Rectal smooth muscle tissue (tissue), 1 donor: ENCODE measurements at regions not wholly inside any gene's neighbourhood (a gene's known extent, or its start where the extent isn't known, plus 50 kb on each side); places are given as distances from the start of the nearest gene placed in this dataset.

Source experiments
- H3K27ac ChIP-seq: one replicate; pipeline ENCODE4 v1.7.0; 2013; ENCODE audit warnings: low read depth, low read length, inconsistent platforms
- H3K27me3 ChIP-seq: one replicate; pipeline ENCODE4 v1.7.0; 2013; ENCODE audit warnings: low read length; ENCODE audit not compliant: control insufficient read depth, insufficient read depth
- H3K36me3 ChIP-seq: one replicate; pipeline ENCODE4 v1.7.0; 2013; ENCODE audit warnings: low read length; ENCODE audit not compliant: control insufficient read depth, insufficient read depth
- H3K4me1 ChIP-seq: one replicate; pipeline ENCODE4 v1.7.0; 2013; ENCODE audit warnings: low read length; ENCODE audit not compliant: control insufficient read depth, insufficient read depth
- H3K4me3 ChIP-seq: one replicate; pipeline ENCODE4 v1.7.0; 2013; ENCODE audit warnings: low read length
- H3K9ac ChIP-seq: one replicate; pipeline ENCODE4 v1.7.0; 2013; ENCODE audit warnings: low read length

DNA sequence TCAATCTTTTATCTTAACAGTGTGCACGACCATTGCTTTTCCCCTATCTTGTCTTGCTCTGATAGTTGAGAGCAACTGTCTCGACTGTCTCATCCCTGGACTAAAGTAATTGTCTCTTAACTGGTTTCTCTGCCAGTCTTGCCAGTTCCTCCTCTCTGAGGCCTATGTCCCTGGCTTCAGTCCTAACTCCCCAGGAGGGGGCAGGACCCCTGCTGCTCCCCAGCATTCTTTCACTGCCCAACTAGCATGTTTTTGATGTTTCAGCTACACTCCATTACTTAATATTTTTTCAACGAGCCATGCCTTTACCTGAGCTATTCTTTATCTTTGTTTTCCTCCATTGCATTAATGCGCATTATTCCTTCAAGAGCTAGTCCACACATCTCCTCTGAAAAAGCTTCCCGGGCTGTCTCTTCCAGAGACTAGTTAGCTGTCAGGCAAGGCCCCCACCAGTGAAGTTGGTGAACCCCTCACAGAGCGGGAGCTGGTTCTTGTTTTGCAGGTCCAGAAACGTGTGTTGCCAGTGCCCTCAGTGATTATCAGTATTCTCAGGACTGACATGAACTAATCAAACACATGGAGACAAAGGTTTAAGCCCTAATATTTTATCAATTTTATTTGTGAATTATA, 291.7 kb upstream of the KCNN2 start:
- H3K4me3 ChIP-seq = no peak overlapping the region
- H3K27me3 ChIP-seq = no peaks in the 10 kb centered on the region
- H3K27ac ChIP-seq = no peak overlapping the region
- H3K36me3 ChIP-seq = no peaks in the 10 kb centered on the region
- no peaks in the 10 kb centered on the region for H3K4me1 ChIP-seq
- H3K9ac ChIP-seq = no peak overlapping the region

DNA sequence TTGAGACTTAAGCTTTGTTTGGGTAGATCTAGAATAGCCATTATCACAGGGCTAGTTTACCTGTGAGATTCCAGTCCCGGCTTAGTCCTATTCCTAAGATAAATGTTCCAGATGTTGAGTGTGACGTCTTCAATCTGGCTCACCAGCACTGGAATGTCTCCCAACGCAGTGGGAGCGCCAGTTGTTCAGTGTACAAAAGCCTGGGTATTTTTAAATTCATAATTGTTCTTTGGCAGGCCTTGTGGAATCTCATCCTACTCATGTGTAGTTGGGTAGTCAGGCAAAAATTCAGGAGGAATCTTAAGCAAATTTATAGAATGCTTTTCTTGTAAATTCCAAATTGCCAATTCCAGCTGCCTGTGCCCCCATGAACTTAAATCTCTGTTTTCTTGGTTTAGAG, 272.6 kb upstream of the KCNN2 start:
- H3K4me1 ChIP-seq = no peaks in the 10 kb centered on the region
- H3K9ac ChIP-seq = no peak overlapping the region
- no peak overlapping the region for H3K27ac ChIP-seq
- no peaks in the 10 kb centered on the region for H3K27me3 ChIP-seq
- no peaks in the 10 kb centered on the region for H3K36me3 ChIP-seq
- no peak overlapping the region for H3K4me3 ChIP-seq

DNA sequence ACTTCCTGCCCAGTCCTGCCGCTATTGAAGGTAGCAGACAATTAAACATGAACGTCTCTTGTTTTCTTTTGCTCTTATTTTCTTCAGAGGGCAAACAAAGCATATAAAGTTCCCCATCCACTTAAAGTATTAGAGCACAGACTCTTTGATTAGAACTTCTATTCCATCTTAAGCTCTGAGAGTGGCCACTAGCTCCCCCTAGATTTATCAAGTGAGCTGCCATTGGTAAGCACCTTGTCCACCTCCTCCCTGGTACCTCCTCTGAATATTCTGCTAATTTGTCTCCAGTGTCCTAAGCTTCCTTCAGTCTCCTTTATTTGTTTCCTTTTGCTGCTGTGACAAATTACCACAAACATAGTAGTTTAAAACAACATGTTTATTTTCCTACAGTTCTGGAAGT, 264.3 kb upstream of the KCNN2 start:
- no peaks in the 10 kb centered on the region for H3K36me3 ChIP-seq
- no peaks in the 10 kb centered on the region for H3K27me3 ChIP-seq
- no peak overlapping the region for H3K4me3 ChIP-seq
- H3K4me1 ChIP-seq = no peaks in the 10 kb centered on the region
- no peak overlapping the region for H3K9ac ChIP-seq
- H3K27ac ChIP-seq = no peak overlapping the region

DNA sequence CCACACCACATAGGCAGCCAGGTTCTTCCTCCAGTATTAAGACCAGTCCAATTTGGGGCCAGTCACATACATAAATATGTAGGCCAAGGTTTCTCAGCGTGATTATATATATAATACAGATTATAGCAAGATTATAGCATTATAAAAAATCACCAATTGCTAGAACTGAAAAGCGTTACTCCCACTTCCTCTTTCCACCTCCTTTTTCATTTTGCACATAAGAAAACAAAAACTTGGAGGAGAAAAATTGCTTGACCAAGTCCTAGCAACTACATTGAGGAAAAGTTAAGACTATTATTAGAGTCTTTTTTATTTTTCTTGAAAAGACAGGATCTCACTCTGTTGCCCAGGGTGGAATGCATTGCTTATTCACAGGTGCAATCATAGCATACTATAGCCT, 262.7 kb upstream of the KCNN2 start:
- Histone ChIP-seq H3K27ac (no peak overlapping the region), H3K36me3 (no peaks in the 10 kb centered on the region), H3K4me3 (no peak overlapping the region), H3K9ac (no peak overlapping the region), H3K4me1 (no peaks in the 10 kb centered on the region), H3K27me3 (no peaks in the 10 kb centered on the region)

DNA sequence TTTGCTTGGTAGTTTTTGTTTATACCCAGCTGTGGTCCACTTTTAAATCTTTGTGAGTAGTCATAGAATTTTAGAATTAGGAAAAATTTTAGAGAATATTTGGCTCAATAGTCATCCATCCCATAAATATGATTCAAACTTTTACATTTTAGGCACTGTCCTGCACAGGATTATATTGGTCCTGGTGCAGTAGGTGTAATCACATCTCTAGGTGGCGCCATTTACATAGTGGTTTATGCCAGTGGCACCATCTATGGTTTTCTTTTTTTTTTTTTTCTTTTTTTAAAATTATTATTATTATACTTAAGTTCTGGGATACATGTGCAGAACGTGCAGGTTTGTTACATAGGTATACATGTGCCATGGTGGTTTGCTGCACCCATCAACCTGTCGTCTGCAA, 260.7 kb upstream of the KCNN2 start:
- Histone ChIP-seq H3K27ac (no peak overlapping the region), H3K4me1 (no peaks in the 10 kb centered on the region), H3K4me3 (no peak overlapping the region), H3K9ac (no peak overlapping the region), H3K36me3 (no peaks in the 10 kb centered on the region), H3K27me3 (no peaks in the 10 kb centered on the region)

DNA sequence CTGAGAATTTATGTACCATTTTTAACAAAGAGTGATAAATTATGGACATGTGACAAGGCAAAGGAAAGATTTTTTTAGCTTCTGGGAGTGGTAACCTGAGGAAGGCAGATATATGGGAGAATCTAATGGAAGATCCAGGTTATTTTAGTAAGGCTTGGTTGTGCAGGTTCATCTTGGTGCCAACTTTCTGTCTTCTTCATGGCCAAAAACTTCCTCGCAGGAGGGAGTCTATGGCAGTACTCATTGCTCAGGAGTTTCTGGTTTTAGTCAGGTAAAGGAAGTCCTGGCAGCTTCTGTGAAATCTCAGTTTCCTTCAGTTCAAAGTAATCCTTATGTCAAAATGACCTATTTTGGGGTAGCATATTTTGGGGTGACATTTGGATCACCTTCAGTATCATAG, 248.3 kb upstream of the KCNN2 start:
- Histone ChIP-seq H3K9ac (no peak overlapping the region), H3K4me1 (no peaks in the 10 kb centered on the region), H3K27ac (no peak overlapping the region), H3K4me3 (no peak overlapping the region), H3K36me3 (no peaks in the 10 kb centered on the region), H3K27me3 (no peaks in the 10 kb centered on the region)

DNA sequence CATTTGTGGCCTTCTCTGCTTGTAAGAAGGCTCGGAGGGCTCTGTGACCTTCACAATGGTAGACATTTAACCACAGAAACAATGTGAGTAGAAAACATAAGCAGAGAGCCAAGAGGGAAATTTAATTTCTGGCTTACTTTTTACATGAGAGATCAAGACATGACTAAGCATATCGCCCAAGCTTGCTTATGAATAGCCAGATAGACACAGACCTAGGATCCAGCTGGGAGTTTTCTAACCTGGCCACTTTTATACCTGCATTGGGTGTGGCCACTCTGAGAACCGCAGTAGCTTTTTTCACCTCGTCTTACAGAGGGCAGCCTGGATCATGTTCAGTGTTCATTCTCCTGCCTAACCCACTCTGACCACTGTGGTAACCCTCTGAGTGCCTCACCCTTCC, 244.9 kb upstream of the KCNN2 start:
- no peak overlapping the region for H3K9ac ChIP-seq
- no peak overlapping the region for H3K4me3 ChIP-seq
- H3K4me1 ChIP-seq = no peaks in the 10 kb centered on the region

DNA sequence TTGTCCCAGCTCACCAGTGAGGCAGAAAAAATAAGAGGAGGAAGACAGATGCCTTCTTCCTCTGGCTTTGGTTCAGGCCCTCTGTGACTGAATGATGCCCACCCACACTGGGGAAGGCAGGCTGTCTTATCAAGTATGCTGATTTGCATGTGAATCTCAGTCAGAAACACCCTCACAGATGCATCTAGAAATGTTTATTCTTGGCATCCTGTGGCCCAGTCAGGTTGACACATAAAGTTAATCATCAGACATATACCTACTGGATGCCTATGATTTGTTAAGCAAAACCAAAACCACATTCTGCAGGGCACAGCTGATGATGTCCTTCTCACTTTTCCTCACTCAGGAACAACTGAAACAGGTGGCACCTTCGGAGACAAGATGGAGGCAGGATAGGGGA, 243.4 kb upstream of the KCNN2 start:
- H3K9ac ChIP-seq = no peak overlapping the region
- no peaks in the 10 kb centered on the region for H3K27me3 ChIP-seq
- no peaks in the 10 kb centered on the region for H3K4me1 ChIP-seq
- H3K36me3 ChIP-seq = no peaks in the 10 kb centered on the region
- H3K27ac ChIP-seq = no peak overlapping the region
- H3K4me3 ChIP-seq = no peak overlapping the region

More for the DNA sequence above, 244.9 kb upstream of the KCNN2 start:
- Histone ChIP-seq H3K27ac (no peak overlapping the region), H3K36me3 (no peaks in the 10 kb centered on the region), H3K27me3 (no peaks in the 10 kb centered on the region)

DNA sequence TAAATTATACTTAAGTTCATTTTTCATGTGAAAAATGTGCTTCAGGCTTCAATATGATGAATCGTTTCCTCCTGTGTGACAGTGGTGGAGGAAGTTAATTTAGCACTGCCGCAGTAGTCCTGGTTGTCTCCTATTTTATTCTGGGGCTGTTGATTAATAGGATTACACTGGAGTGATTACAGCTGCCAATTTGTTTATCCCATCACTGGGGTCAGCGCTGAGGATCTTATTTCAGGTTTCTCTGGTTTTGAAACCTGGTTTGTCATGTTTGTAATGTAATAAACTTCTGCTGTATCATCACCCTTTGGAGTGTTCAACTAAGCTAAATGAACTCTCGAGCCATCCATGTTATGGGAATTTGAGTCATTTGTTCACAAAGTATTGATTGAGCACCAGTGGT, 241.7 kb upstream of the KCNN2 start:
- H3K4me3 ChIP-seq = no peak overlapping the region
- H3K4me1 ChIP-seq = no peaks in the 10 kb centered on the region
- H3K9ac ChIP-seq = no peak overlapping the region
- H3K27ac ChIP-seq = no peak overlapping the region
- no peaks in the 10 kb centered on the region for H3K36me3 ChIP-seq
- H3K27me3 ChIP-seq = no peaks in the 10 kb centered on the region

DNA sequence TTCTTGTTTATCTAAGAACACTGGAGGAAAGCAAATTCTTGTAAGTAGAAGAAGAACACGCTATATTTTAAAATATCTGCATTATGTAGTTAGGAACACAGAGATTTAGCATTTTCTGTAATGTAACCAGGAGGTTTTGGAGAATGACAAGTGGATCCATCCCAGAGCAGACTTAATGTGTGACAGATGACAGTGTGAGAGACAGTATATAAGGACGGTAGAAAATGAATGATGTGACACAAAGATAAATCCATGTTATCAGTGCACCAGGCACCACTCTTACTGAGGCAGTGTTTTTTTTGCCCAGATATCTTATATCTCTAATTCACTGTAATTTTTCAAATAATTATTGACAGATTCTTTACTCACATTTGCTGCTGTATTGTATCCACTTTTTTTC, 239.0 kb upstream of the KCNN2 start:
- Histone ChIP-seq H3K27me3 (no peaks in the 10 kb centered on the region), H3K27ac (no peak overlapping the region), H3K36me3 (no peaks in the 10 kb centered on the region), H3K9ac (no peak overlapping the region), H3K4me1 (no peaks in the 10 kb centered on the region), H3K4me3 (no peak overlapping the region)

DNA sequence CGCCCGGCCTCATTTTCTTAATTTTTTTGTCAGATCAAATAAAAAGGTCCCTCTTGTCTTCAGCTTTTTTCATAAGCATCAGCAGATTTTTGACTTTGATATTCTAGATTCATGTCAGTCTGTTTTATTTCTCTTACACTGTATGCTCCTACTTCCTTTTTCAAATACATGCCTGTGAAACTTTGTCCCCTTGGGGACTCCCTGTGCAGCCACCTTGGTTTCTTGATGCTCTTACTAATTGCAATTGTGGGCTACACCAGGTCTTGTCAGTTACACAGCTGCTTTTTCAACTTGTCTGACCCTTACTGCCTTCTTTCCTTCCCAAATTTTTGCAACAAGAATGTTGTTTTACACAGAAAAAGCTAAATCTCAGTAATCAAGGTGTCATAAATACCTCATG, 238.2 kb upstream of the KCNN2 start:
- no peaks in the 10 kb centered on the region for H3K27me3 ChIP-seq

DNA sequence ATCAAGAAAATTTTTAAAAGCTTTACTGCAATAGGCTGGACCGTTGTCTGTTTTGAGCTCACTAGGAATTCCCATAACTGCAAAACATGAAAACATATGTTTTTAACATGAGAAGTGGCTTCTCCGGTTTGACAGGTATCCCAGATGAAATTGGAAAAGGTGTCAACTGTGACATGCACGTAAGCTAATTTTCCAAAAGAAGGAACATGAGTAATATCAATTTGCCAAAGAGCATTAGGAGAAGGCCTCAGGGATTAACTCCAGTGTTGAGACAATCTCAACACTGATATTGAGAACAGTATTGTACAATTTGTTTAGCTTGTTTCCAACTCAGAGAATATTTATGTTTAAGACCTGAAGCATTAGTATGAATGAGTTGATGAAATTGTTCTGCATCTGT, 215.5 kb upstream of the KCNN2 start:
- Histone ChIP-seq H3K27me3 (no peaks in the 10 kb centered on the region), H3K4me1 (no peaks in the 10 kb centered on the region), H3K27ac (no peak overlapping the region), H3K36me3 (no peaks in the 10 kb centered on the region), H3K9ac (no peak overlapping the region), H3K4me3 (no peak overlapping the region)

More for the DNA sequence above, 238.2 kb upstream of the KCNN2 start:
- no peaks in the 10 kb centered on the region for H3K36me3 ChIP-seq
- H3K27ac ChIP-seq = no peak overlapping the region
- H3K4me1 ChIP-seq = no peaks in the 10 kb centered on the region
- no peak overlapping the region for H3K9ac ChIP-seq
- no peak overlapping the region for H3K4me3 ChIP-seq

DNA sequence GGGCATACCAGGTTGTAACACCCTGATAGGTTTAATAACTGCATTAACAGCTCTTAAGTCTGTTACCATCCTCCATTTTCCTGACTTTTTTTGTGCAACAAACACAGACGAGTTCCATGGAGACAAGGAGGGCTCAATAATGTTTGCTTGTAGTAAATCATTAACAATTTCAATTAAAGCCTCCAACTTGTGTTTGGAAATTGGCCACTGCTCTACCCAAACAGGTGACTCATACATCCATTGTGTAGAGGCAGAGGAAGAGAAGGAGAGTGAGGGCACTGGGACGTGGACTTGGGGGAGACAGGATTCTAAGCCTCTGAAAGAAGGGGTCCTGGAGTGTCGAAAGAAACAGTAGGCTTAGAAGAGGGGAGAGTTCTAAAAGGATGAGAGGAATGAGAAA, 213.6 kb upstream of the KCNN2 start:
- Histone ChIP-seq H3K27ac (no peak overlapping the region), H3K36me3 (no peaks in the 10 kb centered on the region), H3K9ac (no peak overlapping the region), H3K4me3 (no peak overlapping the region), H3K4me1 (no peaks in the 10 kb centered on the region), H3K27me3 (no peaks in the 10 kb centered on the region)
